ENCODE measurements at regions not wholly inside any gene's neighbourhood (a gene's known extent, or its start where the extent isn't known, plus 50 kb on each side); places are given as distances from the start of the nearest gene placed in this dataset.

DNA sequence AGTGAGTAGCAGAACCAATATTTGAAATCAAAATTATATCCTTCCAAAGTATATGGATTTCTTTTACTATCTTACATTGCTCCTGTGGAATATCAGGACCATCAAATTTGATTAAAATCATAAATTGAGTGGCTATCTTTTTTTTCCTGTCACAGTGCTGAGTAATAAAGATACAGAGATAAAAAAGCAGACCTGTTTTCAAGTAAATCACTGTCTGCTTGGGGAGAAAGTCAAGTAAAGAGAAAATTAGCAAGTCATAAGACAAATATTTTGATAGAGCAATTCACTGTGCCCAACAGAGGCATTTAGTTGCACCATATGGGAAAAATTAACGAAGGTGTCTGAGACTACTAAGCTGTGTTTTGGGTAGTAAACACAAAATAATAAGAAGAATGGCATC lies 933.7 kb downstream of the NTRK3 start:
- TF ChIP-seq POLR2AphosphoS5 (IDR thresholded peaks at IDR 0.05) (no peak), EP300 (IDR thresholded peaks at IDR 0.05) (no peak), POLR2A (IDR thresholded peaks at IDR 0.05) (no peak), CTCF (IDR thresholded peaks at IDR 0.05) (no peak)
- WGBS = 72% methylated on average over 1 of the region's 1 CpG
- Histone ChIP-seq H3K27me3 (no peaks in the 10 kb centered on the region), H3K4me3 (no peak overlapping the region), H3K27ac (no peak overlapping the region), H3K9me3 (no peaks in the 10 kb centered on the region), H3K4me1 (no peaks in the 10 kb centered on the region), H3K36me3 (no peaks in the 10 kb centered on the region)
- no peak for DNase-seq (ENCODE audit: low spot score in 2 of 2)

DNA sequence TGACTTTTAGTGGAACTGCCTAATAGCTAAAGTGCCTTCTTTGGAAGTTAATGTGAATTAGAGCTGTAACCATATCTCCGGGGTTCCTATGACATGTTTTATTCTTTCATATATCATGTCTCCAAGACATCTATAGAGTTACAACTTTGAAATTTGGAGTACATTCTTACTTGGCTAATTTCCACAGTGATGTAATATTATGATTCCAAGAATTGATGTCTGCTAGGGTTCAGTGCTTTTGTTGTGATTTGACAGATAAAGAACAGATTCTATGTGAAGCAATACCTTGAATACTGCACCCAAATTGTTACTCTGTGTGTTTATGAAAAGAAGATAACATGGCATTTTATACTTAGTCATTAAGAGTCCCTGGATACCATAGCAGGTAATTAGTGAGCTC lies 934.3 kb downstream of the NTRK3 start:
- Histone ChIP-seq H3K9me3 (no peaks in the 10 kb centered on the region), H3K27ac (no peak overlapping the region), H3K4me3 (no peak overlapping the region), H3K36me3 (no peaks in the 10 kb centered on the region), H3K4me1 (no peaks in the 10 kb centered on the region), H3K27me3 (no peaks in the 10 kb centered on the region)
- DNase-seq (ENCODE audit: low spot score in 2 of 2) = no peak
- 23% methylated on average over 1 of the region's 1 CpG for WGBS
- TF ChIP-seq POLR2AphosphoS5 (IDR thresholded peaks at IDR 0.05) (no peak), CTCF (IDR thresholded peaks at IDR 0.05) (no peak), EP300 (IDR thresholded peaks at IDR 0.05) (no peak), POLR2A (IDR thresholded peaks at IDR 0.05) (no peak)

DNA sequence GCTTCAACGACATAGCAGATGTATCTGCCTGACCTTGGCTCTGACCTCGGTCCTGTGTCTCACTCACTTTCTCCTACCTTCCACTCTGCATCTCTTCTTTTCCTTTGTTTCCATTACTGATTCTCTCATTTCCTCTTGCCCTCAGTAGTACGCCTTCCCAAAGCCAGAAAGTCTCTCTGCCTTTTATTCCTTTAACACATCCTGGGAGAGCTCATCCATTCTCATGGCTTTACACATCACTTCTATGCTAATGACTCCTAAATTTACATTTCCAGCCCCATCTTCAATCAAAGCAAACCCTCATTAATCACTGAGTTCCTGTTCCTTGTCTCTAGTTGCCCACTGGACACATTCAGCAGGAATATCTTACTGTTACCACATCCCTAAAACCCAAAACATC lies 938.6 kb downstream of the NTRK3 start:
- WGBS = 59% methylated on average over 3 of the region's 3 CpGs
- H3K4me1 ChIP-seq = no peaks in the 10 kb centered on the region
- H3K4me3 ChIP-seq = no peak overlapping the region
- no peak for DNase-seq (ENCODE audit: low spot score in 2 of 2)
- H3K27ac ChIP-seq = no peak overlapping the region
- H3K9me3 ChIP-seq = no peaks in the 10 kb centered on the region
- no peaks in the 10 kb centered on the region for H3K36me3 ChIP-seq
- no peaks in the 10 kb centered on the region for H3K27me3 ChIP-seq
- TF ChIP-seq POLR2A (IDR thresholded peaks at IDR 0.05) = no peak

GRCh38 chr15:87312221-87312620 lies 944.3 kb downstream of the NTRK3 start:
- TF ChIP-seq POLR2A (IDR thresholded peaks at IDR 0.05) = no peak
- TF ChIP-seq CTCF (IDR thresholded peaks at IDR 0.05) = no peak
- TF ChIP-seq EP300 (IDR thresholded peaks at IDR 0.05) = no peak
- TF ChIP-seq POLR2AphosphoS5 (IDR thresholded peaks at IDR 0.05) = no peak
- Histone ChIP-seq H3K4me3 (no peak overlapping the region), H3K27ac (no peak overlapping the region), H3K36me3 (no peaks in the 10 kb centered on the region), H3K4me1 (no peaks in the 10 kb centered on the region), H3K9me3 (no peaks in the 10 kb centered on the region), H3K27me3 (no peaks in the 10 kb centered on the region)
- 44% methylated on average over 3 of the region's 3 CpGs for WGBS
- DNase-seq (ENCODE audit: low spot score in 2 of 2) = no peak

DNA sequence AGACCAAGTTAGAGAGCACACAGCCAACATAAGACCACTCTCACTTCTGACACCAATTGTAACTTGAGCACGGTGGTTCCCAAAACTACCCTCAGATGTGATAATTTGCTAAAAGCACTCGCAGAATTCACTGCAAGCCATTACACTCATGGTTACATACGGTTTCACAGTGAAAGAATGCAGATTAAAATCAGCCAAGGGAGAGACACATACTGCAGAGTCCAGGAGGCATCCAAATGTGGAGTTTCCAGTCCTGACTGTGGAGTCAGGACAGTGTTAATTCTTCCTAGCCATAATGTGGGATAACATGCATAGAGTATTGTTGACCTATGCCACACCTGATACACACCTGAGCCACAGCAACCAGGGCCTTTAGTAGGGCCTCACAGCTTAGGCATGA lies 956.4 kb downstream of the NTRK3 start:
- TF ChIP-seq POLR2A (IDR thresholded peaks at IDR 0.05) = no peak
- TF ChIP-seq EP300 (IDR thresholded peaks at IDR 0.05) = no peak
- TF ChIP-seq POLR2AphosphoS5 (IDR thresholded peaks at IDR 0.05) = no peak
- no peak for TF ChIP-seq CTCF (IDR thresholded peaks at IDR 0.05)
- no peaks in the 10 kb centered on the region for H3K9me3 ChIP-seq
- no peaks in the 10 kb centered on the region for H3K4me1 ChIP-seq
- H3K27me3 ChIP-seq = no peaks in the 10 kb centered on the region
- H3K27ac ChIP-seq = no peak overlapping the region
- H3K4me3 ChIP-seq = no peak overlapping the region
- DNase-seq (ENCODE audit: low spot score in 2 of 2) = no peak
- no peaks in the 10 kb centered on the region for H3K36me3 ChIP-seq
- 45% methylated on average over 3 of the region's 3 CpGs for WGBS

DNA sequence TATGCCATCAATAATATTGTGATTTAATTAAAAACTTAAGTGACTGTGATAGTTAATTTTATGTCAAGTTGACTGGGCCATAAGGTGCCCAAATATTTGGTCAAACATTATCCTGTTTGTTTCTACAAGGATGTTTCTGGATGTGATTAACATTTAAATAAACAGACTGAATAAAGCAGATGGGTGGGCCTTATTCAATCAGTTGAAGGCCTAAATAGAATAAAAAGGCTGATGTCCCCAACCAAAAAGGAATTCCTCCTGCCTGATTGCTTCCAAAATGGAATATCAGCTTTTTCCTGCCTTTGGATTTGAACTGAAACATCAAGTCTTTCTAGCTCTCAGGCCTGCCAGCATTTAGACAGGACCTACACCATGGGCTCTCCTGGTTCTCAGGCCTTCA lies 961.7 kb downstream of the NTRK3 start:
- TF ChIP-seq POLR2A (IDR thresholded peaks at IDR 0.05) (no peak), EP300 (IDR thresholded peaks at IDR 0.05) (no peak)

More for the DNA sequence above, 961.7 kb downstream of the NTRK3 start:
- Histone ChIP-seq H3K27ac (no peak overlapping the region), H3K9me3 (no peaks in the 10 kb centered on the region), H3K36me3 (no peaks in the 10 kb centered on the region), H3K4me3 (no peak overlapping the region), H3K4me1 (no peaks in the 10 kb centered on the region), H3K27me3 (no peaks in the 10 kb centered on the region)
- no peak for DNase-seq (ENCODE audit: low spot score in 2 of 2)

All from suprapubic skin (tissue), 4 donors.